ENCODE measurements at regions not wholly inside any gene's neighbourhood (a gene's known extent, or its start where the extent isn't known, plus 50 kb on each side); places are given as distances from the start of the nearest gene placed in this dataset.

DNA sequence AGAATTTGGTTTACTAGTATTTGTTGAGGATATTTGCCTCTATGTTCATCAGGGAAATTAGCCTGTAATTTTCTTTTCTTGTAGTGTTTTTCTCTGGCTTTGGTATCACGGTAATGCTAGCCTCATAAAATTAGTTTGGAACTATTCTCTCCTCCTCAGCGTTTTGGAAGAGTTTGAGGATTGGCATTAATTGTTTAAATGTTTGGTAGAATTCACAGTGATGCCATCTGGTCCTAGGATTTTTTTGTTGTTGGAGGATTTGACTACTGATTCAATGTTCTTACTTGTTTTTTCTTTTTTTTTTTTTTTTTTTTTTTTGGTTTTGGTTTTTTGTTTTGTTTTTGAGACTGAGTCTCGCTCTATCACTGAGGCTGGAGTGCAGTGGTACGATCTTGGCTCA is 156.2 kb upstream of the BTBD3 start:
- DNase-seq (ENCODE audit: low read depth): no peak

GRCh38 chr20:11766961-11767360 is 150.7 kb upstream of the BTBD3 start:
- TF ChIP-seq, protein P1, sequence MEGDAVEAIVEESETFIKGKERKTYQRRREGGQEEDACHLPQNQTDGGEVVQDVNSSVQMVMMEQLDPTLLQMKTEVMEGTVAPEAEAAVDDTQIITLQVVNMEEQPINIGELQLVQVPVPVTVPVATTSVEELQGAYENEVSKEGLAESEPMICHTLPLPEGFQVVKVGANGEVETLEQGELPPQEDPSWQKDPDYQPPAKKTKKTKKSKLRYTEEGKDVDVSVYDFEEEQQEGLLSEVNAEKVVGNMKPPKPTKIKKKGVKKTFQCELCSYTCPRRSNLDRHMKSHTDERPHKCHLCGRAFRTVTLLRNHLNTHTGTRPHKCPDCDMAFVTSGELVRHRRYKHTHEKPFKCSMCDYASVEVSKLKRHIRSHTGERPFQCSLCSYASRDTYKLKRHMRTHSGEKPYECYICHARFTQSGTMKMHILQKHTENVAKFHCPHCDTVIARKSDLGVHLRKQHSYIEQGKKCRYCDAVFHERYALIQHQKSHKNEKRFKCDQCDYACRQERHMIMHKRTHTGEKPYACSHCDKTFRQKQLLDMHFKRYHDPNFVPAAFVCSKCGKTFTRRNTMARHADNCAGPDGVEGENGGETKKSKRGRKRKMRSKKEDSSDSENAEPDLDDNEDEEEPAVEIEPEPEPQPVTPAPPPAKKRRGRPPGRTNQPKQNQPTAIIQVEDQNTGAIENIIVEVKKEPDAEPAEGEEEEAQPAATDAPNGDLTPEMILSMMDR (IDR thresholded peaks at IDR 0.05; ENCODE audit: control insufficient read depth, extremely low read depth, insufficient read depth): no peak
- no peak for DNase-seq (ENCODE audit: low read depth)
- no peak overlapping the region for H3K4me3 ChIP-seq (ENCODE audit: low read depth, low read length)

More for the DNA sequence above, 156.2 kb upstream of the BTBD3 start:
- TF ChIP-seq, protein P1 (IDR thresholded peaks at IDR 0.05; ENCODE audit: control insufficient read depth, extremely low read depth, insufficient read depth): no peak
- no peak overlapping the region for H3K4me3 ChIP-seq (ENCODE audit: low read depth, low read length)

GRCh38 chr20:11769825-11770224 is 147.9 kb upstream of the BTBD3 start:
- no peak overlapping the region for H3K4me3 ChIP-seq (ENCODE audit: low read depth, low read length)
- no peak for DNase-seq (ENCODE audit: low read depth)
- TF ChIP-seq, protein P1 (IDR thresholded peaks at IDR 0.05; ENCODE audit: control insufficient read depth, extremely low read depth, insufficient read depth): no peak

- no peak overlapping the region for H3K4me3 ChIP-seq (ENCODE audit: low read depth, low read length)
- no peak for DNase-seq (ENCODE audit: low read depth)
- TF ChIP-seq, protein P1 (IDR thresholded peaks at IDR 0.05; ENCODE audit: control insufficient read depth, extremely low read depth, insufficient read depth): no peak
These were observed 145.4 kb upstream of the BTBD3 start for GRCh38 chr20:11772226-11772730.

DNA sequence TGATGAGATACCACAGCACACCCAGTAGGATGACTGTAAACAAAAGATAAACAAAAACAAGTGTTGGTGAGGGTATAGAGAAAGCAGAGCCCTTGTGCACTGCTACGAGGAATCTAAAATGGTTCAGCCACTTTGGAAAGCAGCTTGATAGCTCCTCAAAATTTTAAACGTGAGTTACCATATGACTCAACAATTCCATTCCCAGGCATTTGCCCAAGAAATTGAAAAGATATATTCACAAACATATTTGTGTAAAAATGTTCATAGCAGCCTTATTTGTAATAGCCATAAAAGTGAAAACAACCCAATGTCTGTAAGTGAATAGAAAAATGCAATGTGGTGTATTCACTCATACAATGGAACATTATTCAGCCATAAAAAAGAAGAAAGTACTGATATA is 141.0 kb upstream of the BTBD3 start:
- no peak for DNase-seq (ENCODE audit: low read depth)
- TF ChIP-seq, protein P1 (IDR thresholded peaks at IDR 0.05; ENCODE audit: control insufficient read depth, extremely low read depth, insufficient read depth): no peak
- H3K4me3 ChIP-seq (ENCODE audit: low read depth, low read length): no peak overlapping the region

- DNase-seq (ENCODE audit: low read depth): no peak
- TF ChIP-seq, protein P1 (IDR thresholded peaks at IDR 0.05; ENCODE audit: control insufficient read depth, extremely low read depth, insufficient read depth): no peak
- no peak overlapping the region for H3K4me3 ChIP-seq (ENCODE audit: low read depth, low read length)
These were observed 140.1 kb upstream of the BTBD3 start for GRCh38 chr20:11777387-11778205.

- DNase-seq (ENCODE audit: low read depth): no peak
- TF ChIP-seq, protein P1 (IDR thresholded peaks at IDR 0.05; ENCODE audit: control insufficient read depth, extremely low read depth, insufficient read depth): no peak
- no peak overlapping the region for H3K4me3 ChIP-seq (ENCODE audit: low read depth, low read length)
These were observed 139.5 kb upstream of the BTBD3 start for GRCh38 chr20:11778206-11778570.

All from LNCaP clone FGC (cell line).